AG09319 (cell line): ENCODE measurements at regions not wholly inside any gene's neighbourhood (a gene's known extent, or its start where the extent isn't known, plus 50 kb on each side); places are given as distances from the start of the nearest gene placed in this dataset.

Experiments
- DNase-seq: peaks from one replicate; pipeline ENCODE4 v3.0.0-alpha.2; 2010; ENCODE audit warnings: low read depth; ENCODE audit errors: extremely low read depth
- CTCF ChIP-seq: IDR thresholded peaks from 2 replicates; pipeline ENCODE4 v1.5.1; 2011; ENCODE audit warnings: low read depth, mild to moderate bottlenecking, inconsistent platforms, low read length, moderate library complexity

GRCh38 chr2:48018480-48018879, 112.2 kb upstream of the FBXO11 start:
- TF ChIP-seq CTCF, result no peak
- no peak for DNase-seq

GRCh38 chr2:48026865-48027264, 120.6 kb upstream of the FBXO11 start:
- no peak for TF ChIP-seq CTCF
- DNase-seq, result no peak

GRCh38 chr2:48032765-48033164, 126.5 kb upstream of the FBXO11 start:
- no peak for TF ChIP-seq CTCF
- no peak for DNase-seq

GRCh38 chr2:48034295-48034694, 128.0 kb upstream of the FBXO11 start:
- TF ChIP-seq CTCF, result no peak
- DNase-seq, result no peak

GRCh38 chr2:48036312-48036711, 130.0 kb upstream of the FBXO11 start:
- no peak for DNase-seq
- no peak for TF ChIP-seq CTCF

GRCh38 chr2:48039209-48039990, 133.1 kb upstream of the FBXO11 start:
- no peak for DNase-seq
- no peak for TF ChIP-seq CTCF

- DNase-seq, result no peak
- TF ChIP-seq CTCF, result no peak
These were observed 136.9 kb upstream of the FBXO11 start for GRCh38 chr2:48043131-48043700.
